ENCODE measurements at regions not wholly inside any gene's neighbourhood (a gene's known extent, or its start where the extent isn't known, plus 50 kb on each side); places are given as distances from the start of the nearest gene placed in this dataset.

DNA sequence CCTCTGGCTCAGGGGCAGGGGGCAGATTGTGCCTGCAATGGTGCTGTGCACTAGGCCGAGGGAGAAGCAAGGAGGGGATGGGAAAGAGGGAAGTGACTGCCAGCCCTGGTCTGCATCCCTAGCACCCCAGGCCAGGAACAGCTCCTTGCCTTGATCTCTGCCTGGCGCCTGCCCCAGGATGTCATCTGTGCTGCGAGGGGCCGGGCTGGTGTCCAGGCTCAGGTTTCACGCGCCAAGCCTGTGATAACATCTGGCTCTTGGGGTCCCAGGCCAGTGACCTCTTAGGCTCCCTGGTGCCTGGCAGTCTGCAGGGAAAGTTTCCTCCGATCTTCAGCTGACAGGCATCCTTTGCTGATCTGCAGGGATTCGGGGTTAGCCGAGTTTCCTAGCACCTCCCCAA lies 193.5 kb upstream of the GPR26 start:
- TF ChIP-seq, protein P1, sequence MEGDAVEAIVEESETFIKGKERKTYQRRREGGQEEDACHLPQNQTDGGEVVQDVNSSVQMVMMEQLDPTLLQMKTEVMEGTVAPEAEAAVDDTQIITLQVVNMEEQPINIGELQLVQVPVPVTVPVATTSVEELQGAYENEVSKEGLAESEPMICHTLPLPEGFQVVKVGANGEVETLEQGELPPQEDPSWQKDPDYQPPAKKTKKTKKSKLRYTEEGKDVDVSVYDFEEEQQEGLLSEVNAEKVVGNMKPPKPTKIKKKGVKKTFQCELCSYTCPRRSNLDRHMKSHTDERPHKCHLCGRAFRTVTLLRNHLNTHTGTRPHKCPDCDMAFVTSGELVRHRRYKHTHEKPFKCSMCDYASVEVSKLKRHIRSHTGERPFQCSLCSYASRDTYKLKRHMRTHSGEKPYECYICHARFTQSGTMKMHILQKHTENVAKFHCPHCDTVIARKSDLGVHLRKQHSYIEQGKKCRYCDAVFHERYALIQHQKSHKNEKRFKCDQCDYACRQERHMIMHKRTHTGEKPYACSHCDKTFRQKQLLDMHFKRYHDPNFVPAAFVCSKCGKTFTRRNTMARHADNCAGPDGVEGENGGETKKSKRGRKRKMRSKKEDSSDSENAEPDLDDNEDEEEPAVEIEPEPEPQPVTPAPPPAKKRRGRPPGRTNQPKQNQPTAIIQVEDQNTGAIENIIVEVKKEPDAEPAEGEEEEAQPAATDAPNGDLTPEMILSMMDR (IDR thresholded peaks at IDR 0.05; ENCODE audit: insufficient read depth, low read length, severe bottlenecking) = no peak
- H3K27me3 ChIP-seq (ENCODE audit: control insufficient read depth, insufficient read depth, low read length) = no peaks in the 10 kb centered on the region
- FAIRE-seq (no peak), DNase-seq (ENCODE audit: low read depth) (no peak)
- H3K36me3 ChIP-seq (ENCODE audit: control insufficient read depth, insufficient read depth, low read length) = no peaks in the 10 kb centered on the region
- no peak overlapping the region for H3K4me3 ChIP-seq (ENCODE audit: low read depth, low read length)

DNA sequence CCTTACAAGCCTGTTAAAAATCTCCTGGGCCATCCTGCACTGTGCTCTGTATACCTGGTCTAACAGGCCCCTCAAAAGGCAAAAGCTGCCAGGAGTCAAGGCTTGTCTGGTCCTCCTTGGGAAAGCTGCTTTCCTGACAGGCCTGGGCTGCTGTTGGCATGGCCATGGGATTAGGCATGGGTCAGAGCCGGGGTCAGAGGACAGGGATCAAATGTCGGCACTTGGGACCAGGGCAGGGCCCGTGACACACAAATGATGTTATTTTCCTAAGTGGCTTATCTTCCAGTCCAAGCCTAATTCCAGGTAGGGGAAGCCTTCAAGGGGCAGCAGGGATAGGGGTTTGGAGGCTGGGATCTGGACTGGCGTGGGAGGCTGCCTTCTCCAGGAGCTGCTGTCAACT lies 191.5 kb upstream of the GPR26 start:
- TF ChIP-seq, protein P1 (IDR thresholded peaks at IDR 0.05; ENCODE audit: insufficient read depth, low read length, severe bottlenecking) = no peak
- no peak overlapping the region for H3K4me3 ChIP-seq (ENCODE audit: low read depth, low read length)
- H3K36me3 ChIP-seq (ENCODE audit: control insufficient read depth, insufficient read depth, low read length) = no peaks in the 10 kb centered on the region
- no peaks in the 10 kb centered on the region for H3K27me3 ChIP-seq (ENCODE audit: control insufficient read depth, insufficient read depth, low read length)
- FAIRE-seq (no peak), DNase-seq (ENCODE audit: low read depth) (no peak)

DNA sequence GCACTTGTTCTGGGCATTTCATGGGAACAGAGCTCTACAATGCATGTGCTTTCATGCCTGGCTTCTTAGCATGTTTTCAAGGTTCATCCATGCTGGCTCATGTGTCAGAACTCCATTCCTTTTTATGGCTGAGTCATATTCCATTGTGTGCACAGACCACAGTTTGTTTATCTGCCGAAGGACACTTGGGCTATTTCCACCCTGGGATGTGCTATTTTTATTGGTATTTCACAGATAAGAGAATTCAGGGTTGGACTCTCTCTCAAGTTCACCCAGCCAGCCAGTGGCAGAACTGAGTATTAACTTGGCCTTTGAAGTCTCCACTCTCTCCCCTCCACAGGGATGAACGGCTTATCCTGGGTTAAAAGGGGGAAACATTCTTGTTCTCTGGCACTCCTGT lies 190.7 kb upstream of the GPR26 start:
- H3K36me3 ChIP-seq (ENCODE audit: control insufficient read depth, insufficient read depth, low read length) = no peaks in the 10 kb centered on the region
- no peak overlapping the region for H3K4me3 ChIP-seq (ENCODE audit: low read depth, low read length)
- peak; percentile 0 for DNase-seq (ENCODE audit: low read depth)
- FAIRE-seq = no peak
- no peaks in the 10 kb centered on the region for H3K27me3 ChIP-seq (ENCODE audit: control insufficient read depth, insufficient read depth, low read length)
- TF ChIP-seq, protein P1 (IDR thresholded peaks at IDR 0.05; ENCODE audit: insufficient read depth, low read length, severe bottlenecking) = no peak

DNA sequence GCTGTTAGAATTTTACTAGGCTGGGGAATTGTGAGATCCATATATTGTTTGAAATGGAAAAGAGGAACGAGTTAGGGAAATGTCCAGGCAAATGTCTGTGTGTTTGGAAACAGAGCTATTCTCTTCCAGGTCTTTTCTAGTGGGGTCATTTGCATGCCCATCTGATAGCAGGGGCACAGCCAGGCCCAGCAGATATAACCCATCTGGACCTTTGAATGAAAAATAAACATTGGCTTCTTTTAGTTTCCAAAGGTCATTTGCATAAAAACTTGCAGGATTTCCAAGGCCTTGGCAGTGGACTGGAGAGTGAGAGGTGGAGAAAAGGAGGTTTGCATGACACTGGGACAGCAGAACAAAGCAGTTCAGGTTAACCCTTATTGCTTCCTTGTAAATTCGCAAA lies 188.0 kb upstream of the GPR26 start:
- TF ChIP-seq, protein P1 (IDR thresholded peaks at IDR 0.05; ENCODE audit: insufficient read depth, low read length, severe bottlenecking) = no peak
- no peak for FAIRE-seq
- no peak overlapping the region for H3K4me3 ChIP-seq (ENCODE audit: low read depth, low read length)
- H3K36me3 ChIP-seq (ENCODE audit: control insufficient read depth, insufficient read depth, low read length) = no peaks in the 10 kb centered on the region
- no peak for DNase-seq (ENCODE audit: low read depth)
- no peaks in the 10 kb centered on the region for H3K27me3 ChIP-seq (ENCODE audit: control insufficient read depth, insufficient read depth, low read length)

DNA sequence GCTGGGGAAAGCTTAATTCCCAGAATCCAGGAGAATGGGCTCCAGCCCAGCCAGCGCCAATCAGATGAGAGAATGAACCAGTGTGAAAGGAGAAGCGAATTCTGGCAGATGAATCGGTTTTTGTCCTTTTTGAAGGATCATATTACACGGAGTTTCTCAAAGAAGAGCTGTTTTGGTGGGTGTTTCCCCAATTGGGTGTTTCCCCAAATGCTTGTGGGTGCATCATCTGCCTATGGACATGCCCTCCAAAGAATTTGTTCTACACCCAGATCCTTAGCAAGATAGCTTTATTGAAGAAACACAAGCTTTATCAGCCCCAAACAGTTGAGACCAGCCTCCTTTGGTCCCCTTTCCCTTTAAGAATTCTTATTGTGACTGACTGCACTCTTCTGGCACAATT lies 186.5 kb upstream of the GPR26 start:
- no peaks in the 10 kb centered on the region for H3K36me3 ChIP-seq (ENCODE audit: control insufficient read depth, insufficient read depth, low read length)
- TF ChIP-seq, protein P1 (IDR thresholded peaks at IDR 0.05; ENCODE audit: insufficient read depth, low read length, severe bottlenecking) = no peak
- no peak overlapping the region for H3K4me3 ChIP-seq (ENCODE audit: low read depth, low read length)
- H3K27me3 ChIP-seq (ENCODE audit: control insufficient read depth, insufficient read depth, low read length) = no peaks in the 10 kb centered on the region
- no peak for DNase-seq (ENCODE audit: low read depth)
- FAIRE-seq = no peak

DNA sequence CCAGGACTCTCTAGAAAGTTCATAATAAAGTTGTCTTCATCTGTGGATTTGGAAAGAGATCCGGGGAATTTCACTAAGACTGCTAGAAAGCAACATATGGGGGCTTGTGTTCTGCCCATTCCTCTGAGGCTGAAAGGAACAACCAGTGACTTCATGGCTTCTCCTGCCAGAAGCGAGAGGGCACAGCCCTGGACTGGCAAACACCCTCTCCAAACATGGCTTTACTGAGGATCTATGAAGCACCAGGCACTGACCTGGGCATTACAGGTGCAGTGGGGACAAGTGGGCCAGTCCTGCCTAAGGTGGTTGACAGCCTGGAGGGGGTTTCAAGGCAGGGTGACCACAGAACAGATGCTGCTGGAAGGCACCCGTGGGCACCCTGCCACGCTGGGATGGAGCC lies 185.8 kb upstream of the GPR26 start:
- H3K36me3 ChIP-seq (ENCODE audit: control insufficient read depth, insufficient read depth, low read length) = no peaks in the 10 kb centered on the region
- H3K27me3 ChIP-seq (ENCODE audit: control insufficient read depth, insufficient read depth, low read length) = no peaks in the 10 kb centered on the region
- DNase-seq (ENCODE audit: low read depth) (no peak), FAIRE-seq (no peak)
- H3K4me3 ChIP-seq (ENCODE audit: low read depth, low read length) = no peak overlapping the region
- TF ChIP-seq, protein P1 (IDR thresholded peaks at IDR 0.05; ENCODE audit: insufficient read depth, low read length, severe bottlenecking) = no peak
